B cell (primary cell): ENCODE measurements at regions not wholly inside any gene's neighbourhood (a gene's known extent, or its start where the extent isn't known, plus 50 kb on each side); places are given as distances from the start of the nearest gene placed in this dataset.

ENCODE experiments used
- CTCF ChIP-seq: fragments of 200-600 bp; IDR thresholded peaks from one replicate; pipeline ENCODE4 v1.8.0; 2022; ENCODE audit warnings: antibody characterized with exemption, mild to moderate bottlenecking
- EZH2 ChIP-seq: IDR thresholded peaks from 2 replicates; pipeline ENCODE4 v1.6.1; 2012; ENCODE audit warnings: borderline replicate concordance, low read depth, mild to moderate bottlenecking, moderate library complexity, low read length; ENCODE audit not compliant: insufficient read depth, poor library complexity, severe bottlenecking

- TF ChIP-seq EZH2 (no peak), CTCF (no peak)
These were observed 118.6 kb upstream of the SSTR1 start for GRCh38 chr14:38089123-38089522.
